ENCODE measurements at regions not wholly inside any gene's neighbourhood (a gene's known extent, or its start where the extent isn't known, plus 50 kb on each side); places are given as distances from the start of the nearest gene placed in this dataset.

- no peak for TF ChIP-seq CTCF (IDR thresholded peaks at IDR 0.05)
- no peak for TF ChIP-seq POLR2A (IDR thresholded peaks at IDR 0.05)
Measured at GRCh38 chr4:155578726-155579370, 87.8 kb upstream of the GUCY1A1 start.
